ENCODE measurements at regions not wholly inside any gene's neighbourhood (a gene's known extent, or its start where the extent isn't known, plus 50 kb on each side); places are given as distances from the start of the nearest gene placed in this dataset.
"Not testable (repeated sequence)": the region's sequence is repeated elsewhere in the genome, so short reads cannot be mapped to it uniquely, and the experiment has no call there.

GRCh38 chr5:162719720-162720119, 652.1 kb downstream of the GABRG2 start:
- H3K27ac ChIP-seq (ENCODE audit: low read depth): no peak overlapping the region
- no peaks in the 10 kb centered on the region for H3K36me3 ChIP-seq (ENCODE audit: insufficient read depth)
- no peak for DNase-seq (ENCODE audit: extremely low spot score)
- no peak overlapping the region for H3K4me3 ChIP-seq (ENCODE audit: low read depth, low read length)
- no peaks in the 10 kb centered on the region for H3K4me1 ChIP-seq (ENCODE audit: insufficient read depth)

- Histone ChIP-seq H3K4me3 (ENCODE audit: low read depth, low read length) (no peak overlapping the region), H3K4me1 (ENCODE audit: insufficient read depth) (no peaks in the 10 kb centered on the region), H3K36me3 (ENCODE audit: insufficient read depth) (no peaks in the 10 kb centered on the region), H3K27ac (ENCODE audit: low read depth) (no peak overlapping the region)
- no peak for DNase-seq (ENCODE audit: extremely low spot score)
- WGBS: 75% methylated on average over 1 of the region's 1 CpG
Observed at GRCh38 chr5:162721125-162721524, 653.6 kb downstream of the GABRG2 start.

GRCh38 chr5:162752612-162753011, 684.8 kb upstream of the CCNG1 start:
- no peak for DNase-seq (ENCODE audit: extremely low spot score)
- no peaks in the 10 kb centered on the region for H3K36me3 ChIP-seq (ENCODE audit: insufficient read depth)
- H3K4me1 ChIP-seq (ENCODE audit: insufficient read depth): no peaks in the 10 kb centered on the region
- no peak overlapping the region for H3K4me3 ChIP-seq (ENCODE audit: low read depth, low read length)
- 79% methylated on average over 3 of the region's 3 CpGs for WGBS
- H3K27ac ChIP-seq (ENCODE audit: low read depth): no peak overlapping the region

GRCh38 chr5:162762119-162762518, 675.3 kb upstream of the CCNG1 start:
- DNase-seq (ENCODE audit: extremely low spot score): no peak
- Histone ChIP-seq H3K4me3 (ENCODE audit: low read depth, low read length) (no peak overlapping the region), H3K36me3 (ENCODE audit: insufficient read depth) (peaks cover 1% of the 10 kb centered on the region), H3K27ac (ENCODE audit: low read depth) (no peak overlapping the region), H3K4me1 (ENCODE audit: insufficient read depth) (no peaks in the 10 kb centered on the region)
- WGBS: 72% methylated on average over 5 of the region's 5 CpGs

- H3K27ac ChIP-seq (ENCODE audit: low read depth): no peak overlapping the region
- 57% methylated on average over 4 of the region's 4 CpGs for WGBS
- DNase-seq (ENCODE audit: extremely low spot score): no peak
- no peaks in the 10 kb centered on the region for H3K36me3 ChIP-seq (ENCODE audit: insufficient read depth)
- H3K4me3 ChIP-seq (ENCODE audit: low read depth, low read length): no peak overlapping the region
- H3K4me1 ChIP-seq (ENCODE audit: insufficient read depth): no peaks in the 10 kb centered on the region
Observed at GRCh38 chr5:162769019-162769418, 668.4 kb upstream of the CCNG1 start.

GRCh38 chr5:162785673-162786072, 651.7 kb upstream of the CCNG1 start:
- 84% methylated on average over 1 of the region's 1 CpG for WGBS
- no peak overlapping the region for H3K27ac ChIP-seq (ENCODE audit: low read depth)
- no peaks in the 10 kb centered on the region for H3K4me1 ChIP-seq (ENCODE audit: insufficient read depth)
- H3K4me3 ChIP-seq (ENCODE audit: low read depth, low read length): no peak overlapping the region
- no peak for DNase-seq (ENCODE audit: extremely low spot score)
- H3K36me3 ChIP-seq (ENCODE audit: insufficient read depth): no peaks in the 10 kb centered on the region

GRCh38 chr5:162786234-162786633, 651.2 kb upstream of the CCNG1 start:
- Histone ChIP-seq H3K27ac (ENCODE audit: low read depth) (no peak overlapping the region), H3K36me3 (ENCODE audit: insufficient read depth) (no peaks in the 10 kb centered on the region), H3K4me3 (ENCODE audit: low read depth, low read length) (no peak overlapping the region), H3K4me1 (ENCODE audit: insufficient read depth) (no peaks in the 10 kb centered on the region)
- DNase-seq (ENCODE audit: extremely low spot score): no peak
- WGBS: 88% methylated on average over 1 of the region's 1 CpG

- WGBS: 42% methylated on average over 3 of the region's 3 CpGs
- H3K4me3 ChIP-seq (ENCODE audit: low read depth, low read length): no peak overlapping the region
- H3K36me3 ChIP-seq (ENCODE audit: insufficient read depth): no peaks in the 10 kb centered on the region
- no peak overlapping the region for H3K27ac ChIP-seq (ENCODE audit: low read depth)
- no peaks in the 10 kb centered on the region for H3K4me1 ChIP-seq (ENCODE audit: insufficient read depth)
- no peak for DNase-seq (ENCODE audit: extremely low spot score)
Observed at GRCh38 chr5:162796507-162796906, 640.9 kb upstream of the CCNG1 start.

GRCh38 chr5:162800301-162800700, 637.1 kb upstream of the CCNG1 start:
- 62% methylated on average over 1 of the region's 1 CpG for WGBS
- Histone ChIP-seq H3K4me1 (ENCODE audit: insufficient read depth) (no peaks in the 10 kb centered on the region), H3K27ac (ENCODE audit: low read depth) (no peak overlapping the region), H3K36me3 (ENCODE audit: insufficient read depth) (no peaks in the 10 kb centered on the region), H3K4me3 (ENCODE audit: low read depth, low read length) (no peak overlapping the region)
- no peak for DNase-seq (ENCODE audit: extremely low spot score)

GRCh38 chr5:162801235-162801634, 636.2 kb upstream of the CCNG1 start:
- DNase-seq (ENCODE audit: extremely low spot score): no peak
- Histone ChIP-seq H3K4me3 (ENCODE audit: low read depth, low read length) (no peak overlapping the region), H3K27ac (ENCODE audit: low read depth) (no peak overlapping the region), H3K36me3 (ENCODE audit: insufficient read depth) (no peaks in the 10 kb centered on the region), H3K4me1 (ENCODE audit: insufficient read depth) (no peaks in the 10 kb centered on the region)
- 44% methylated on average over 1 of the region's 1 CpG for WGBS

- H3K36me3 ChIP-seq (ENCODE audit: insufficient read depth): no peaks in the 10 kb centered on the region
- no peak overlapping the region for H3K4me3 ChIP-seq (ENCODE audit: low read depth, low read length)
- no peak for DNase-seq (ENCODE audit: extremely low spot score)
- H3K27ac ChIP-seq (ENCODE audit: low read depth): no peak overlapping the region
- no peaks in the 10 kb centered on the region for H3K4me1 ChIP-seq (ENCODE audit: insufficient read depth)
- 57% methylated on average over 2 of the region's 2 CpGs for WGBS
Observed at GRCh38 chr5:162806195-162806594, 631.2 kb upstream of the CCNG1 start.

GRCh38 chr5:162811071-162811470, 626.3 kb upstream of the CCNG1 start:
- no peak for DNase-seq (ENCODE audit: extremely low spot score)
- no peaks in the 10 kb centered on the region for H3K36me3 ChIP-seq (ENCODE audit: insufficient read depth)
- no peaks in the 10 kb centered on the region for H3K4me1 ChIP-seq (ENCODE audit: insufficient read depth)
- H3K4me3 ChIP-seq (ENCODE audit: low read depth, low read length): no peak overlapping the region
- WGBS: 84% methylated on average over 1 of the region's 1 CpG
- H3K27ac ChIP-seq (ENCODE audit: low read depth): no peak overlapping the region

- no peaks in the 10 kb centered on the region for H3K4me1 ChIP-seq (ENCODE audit: insufficient read depth)
- DNase-seq (ENCODE audit: extremely low spot score): no peak
- H3K36me3 ChIP-seq (ENCODE audit: insufficient read depth): no peaks in the 10 kb centered on the region
- H3K27ac ChIP-seq (ENCODE audit: low read depth): no peak overlapping the region
- 86% methylated on average over 2 of the region's 2 CpGs for WGBS
- no peak overlapping the region for H3K4me3 ChIP-seq (ENCODE audit: low read depth, low read length)
Observed at GRCh38 chr5:162816816-162817215, 620.6 kb upstream of the CCNG1 start.

- no peaks in the 10 kb centered on the region for H3K36me3 ChIP-seq (ENCODE audit: insufficient read depth)
- no peaks in the 10 kb centered on the region for H3K4me1 ChIP-seq (ENCODE audit: insufficient read depth)
- WGBS: 62% methylated on average over 4 of the region's 4 CpGs
- H3K27ac ChIP-seq (ENCODE audit: low read depth): no peak overlapping the region
- no peak for DNase-seq (ENCODE audit: extremely low spot score)
- no peak overlapping the region for H3K4me3 ChIP-seq (ENCODE audit: low read depth, low read length)
Observed at GRCh38 chr5:162817364-162817763, 620.0 kb upstream of the CCNG1 start.

GRCh38 chr5:162821664-162822063, 615.7 kb upstream of the CCNG1 start:
- not testable (repeated sequence) for H3K36me3 ChIP-seq (ENCODE audit: insufficient read depth); DNase-seq (ENCODE audit: extremely low spot score); H3K27ac ChIP-seq (ENCODE audit: low read depth); H3K4me3 ChIP-seq (ENCODE audit: low read depth, low read length); H3K4me1 ChIP-seq (ENCODE audit: insufficient read depth)
- WGBS: 72% methylated on average over 8 of the region's 8 CpGs
